ENCODE measurements at regions not wholly inside any gene's neighbourhood (a gene's known extent, or its start where the extent isn't known, plus 50 kb on each side); places are given as distances from the start of the nearest gene placed in this dataset.

DNA sequence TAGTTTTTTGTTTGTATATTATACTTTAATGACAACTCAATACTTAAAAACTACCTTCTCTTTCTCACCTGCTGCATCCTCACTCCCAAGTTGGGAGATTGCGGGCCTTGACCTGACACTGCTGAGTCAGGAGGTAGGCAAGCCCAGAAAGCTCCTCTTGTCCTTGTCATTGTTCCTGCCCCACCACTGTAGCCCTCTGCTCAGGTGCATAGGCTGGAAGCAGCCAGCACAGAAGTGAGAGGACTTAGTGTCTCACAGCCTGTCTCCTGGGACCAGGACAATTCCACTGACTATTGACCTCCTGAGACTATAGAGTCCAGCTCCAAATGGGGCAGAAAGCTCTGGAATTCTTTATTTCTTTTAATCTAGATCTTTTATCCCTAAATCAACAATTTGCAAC, 123.5 kb upstream of the NDP start:
- TF ChIP-seq, protein P1, sequence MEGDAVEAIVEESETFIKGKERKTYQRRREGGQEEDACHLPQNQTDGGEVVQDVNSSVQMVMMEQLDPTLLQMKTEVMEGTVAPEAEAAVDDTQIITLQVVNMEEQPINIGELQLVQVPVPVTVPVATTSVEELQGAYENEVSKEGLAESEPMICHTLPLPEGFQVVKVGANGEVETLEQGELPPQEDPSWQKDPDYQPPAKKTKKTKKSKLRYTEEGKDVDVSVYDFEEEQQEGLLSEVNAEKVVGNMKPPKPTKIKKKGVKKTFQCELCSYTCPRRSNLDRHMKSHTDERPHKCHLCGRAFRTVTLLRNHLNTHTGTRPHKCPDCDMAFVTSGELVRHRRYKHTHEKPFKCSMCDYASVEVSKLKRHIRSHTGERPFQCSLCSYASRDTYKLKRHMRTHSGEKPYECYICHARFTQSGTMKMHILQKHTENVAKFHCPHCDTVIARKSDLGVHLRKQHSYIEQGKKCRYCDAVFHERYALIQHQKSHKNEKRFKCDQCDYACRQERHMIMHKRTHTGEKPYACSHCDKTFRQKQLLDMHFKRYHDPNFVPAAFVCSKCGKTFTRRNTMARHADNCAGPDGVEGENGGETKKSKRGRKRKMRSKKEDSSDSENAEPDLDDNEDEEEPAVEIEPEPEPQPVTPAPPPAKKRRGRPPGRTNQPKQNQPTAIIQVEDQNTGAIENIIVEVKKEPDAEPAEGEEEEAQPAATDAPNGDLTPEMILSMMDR (IDR thresholded peaks at IDR 0.05 in 4 of 5, conservative IDR thresholded peaks at IDR 0.05 in 1 of 5), result no peak
- TF ChIP-seq POLR2A (IDR thresholded peaks at IDR 0.05), result no peak
